ENCODE measurements at regions not wholly inside any gene's neighbourhood (a gene's known extent, or its start where the extent isn't known, plus 50 kb on each side); places are given as distances from the start of the nearest gene placed in this dataset.
"Not testable (repeated sequence)": the region's sequence is repeated elsewhere in the genome, so short reads cannot be mapped to it uniquely, and the experiment has no call there.

GRCh38 chr9:7615344-7615743, 184.2 kb downstream of the DMAC1 start:
- no peak for DNase-seq

GRCh38 chr9:7613931-7614330, 185.6 kb downstream of the DMAC1 start:
- DNase-seq = no peak

- DNase-seq = no peak
Measured at GRCh38 chr9:7608261-7608660, 191.3 kb downstream of the DMAC1 start.

GRCh38 chr9:7607421-7607820, 192.2 kb downstream of the DMAC1 start:
- DNase-seq = no peak

- no peak for DNase-seq
Measured at GRCh38 chr9:7606591-7606990, 193.0 kb downstream of the DMAC1 start.

- no peak for DNase-seq
Measured at GRCh38 chr9:7601739-7602138, 197.8 kb downstream of the DMAC1 start.

GRCh38 chr9:7597716-7598115, 201.9 kb downstream of the DMAC1 start:
- no peak for DNase-seq

- DNase-seq = no peak
Measured at GRCh38 chr9:7592321-7593316, 207.0 kb downstream of the DMAC1 start.

GRCh38 chr9:7591501-7591900, 208.1 kb downstream of the DMAC1 start:
- no peak for DNase-seq

- DNase-seq = no peak
Measured at GRCh38 chr9:7580568-7580967, 219.0 kb downstream of the DMAC1 start.

GRCh38 chr9:7579351-7579750, 220.2 kb downstream of the DMAC1 start:
- DNase-seq = no peak

- no peak for DNase-seq
Measured at GRCh38 chr9:7578951-7579350, 220.6 kb downstream of the DMAC1 start.

- peak; percentile 55 for DNase-seq
Measured at GRCh38 chr9:7570107-7570720, 229.4 kb downstream of the DMAC1 start.

GRCh38 chr9:7567687-7568086, 231.9 kb downstream of the DMAC1 start:
- no peak for DNase-seq

- no peak for DNase-seq
Measured at GRCh38 chr9:7561527-7562080, 238.0 kb downstream of the DMAC1 start.

GRCh38 chr9:7560669-7561305, 238.8 kb downstream of the DMAC1 start:
- no peak for DNase-seq

GRCh38 chr9:7554699-7555098, 244.9 kb downstream of the DMAC1 start:
- no peak for DNase-seq

GRCh38 chr9:7552706-7553105, 246.9 kb downstream of the DMAC1 start:
- not testable (repeated sequence) for DNase-seq

GRCh38 chr9:7549249-7549648, 250.3 kb downstream of the DMAC1 start:
- DNase-seq = peak; percentile 3

GRCh38 chr9:7546261-7546660, 253.3 kb downstream of the DMAC1 start:
- DNase-seq = no peak

GRCh38 chr9:7545371-7546165, 254.0 kb downstream of the DMAC1 start:
- DNase-seq = no peak

GRCh38 chr9:7542693-7543092, 256.9 kb downstream of the DMAC1 start:
- DNase-seq = peak; percentile 49

- DNase-seq = peak; percentile 55
Measured at GRCh38 chr9:7542126-7542525, 257.5 kb downstream of the DMAC1 start.
